ENCODE measurements at regions not wholly inside any gene's neighbourhood (a gene's known extent, or its start where the extent isn't known, plus 50 kb on each side); places are given as distances from the start of the nearest gene placed in this dataset.
"Not testable (repeated sequence)": the region's sequence is repeated elsewhere in the genome, so short reads cannot be mapped to it uniquely, and the experiment has no call there.

- ATAC-seq: peak; percentile 99
- Mint-ChIP-seq H3K36me3 (ENCODE audit: low read depth) (peaks cover 25% of the 10 kb centered on the region; the same call in 2 of the 3 replicates), H3K27ac (peak overlapping the region; percentile 90), H3K27me3 (ENCODE audit: insufficient read depth, low read depth, poor library complexity) (peaks cover 2% of the 10 kb centered on the region), H3K4me3 (no peak overlapping the region), H3K9me3 (peaks cover 2% of the 10 kb centered on the region; the same call in 2 of the 3 replicates), H3K4me1 (peaks cover 15% of the 10 kb centered on the region)
- peak overlapping the region; percentile 20 for H3K27ac ChIP-seq (ENCODE audit: low read depth)
- H3K27me3 ChIP-seq (ENCODE audit: insufficient read depth): no peaks in the 10 kb centered on the region
- H3K4me2 ChIP-seq: no peak overlapping the region
- no peaks in the 10 kb centered on the region for H3F3A ChIP-seq (replicated peaks; ENCODE audit: low read depth)
- no peak overlapping the region for H3K4me3 ChIP-seq
- no peak overlapping the region for H2AFZ ChIP-seq
- H3K79me2 ChIP-seq (replicated peaks; ENCODE audit: insufficient read depth): no peaks in the 10 kb centered on the region
- no peaks in the 10 kb centered on the region for H4K20me1 ChIP-seq (replicated peaks; ENCODE audit: insufficient read depth)
- no peak for TF ChIP-seq ZNF331 (CRISPR knock-in tag; IDR thresholded peaks at IDR 0.05; ENCODE audit: low read depth)
- no peak for TF ChIP-seq CTCF (conservative IDR thresholded peaks at IDR 0.05; ENCODE audit: low read depth in 2 of 2)
- peak; percentile 54; the same call in 1 of the 2 replicates for TF ChIP-seq NANOG (IDR thresholded peaks at IDR 0.05; ENCODE audit: borderline replicate concordance)
- peak; percentile 97 for TF ChIP-seq ZNF462 (CRISPR knock-in tag; IDR thresholded peaks at IDR 0.05)
- no peaks in the 10 kb centered on the region for H3K36me3 ChIP-seq (ENCODE audit: insufficient read depth)
- no peaks in the 10 kb centered on the region for H3K9me2 ChIP-seq (ENCODE audit: insufficient read depth)
- peak; percentile 58 for DNase-seq (ENCODE audit: low spot score)
- peaks cover 4% of the 10 kb centered on the region for H3K4me1 ChIP-seq (ENCODE audit: insufficient read depth)
Observed at GRCh38 chr3:106309274-106309673, 440.5 kb upstream of the CBLB start.

- H3K27ac ChIP-seq (ENCODE audit: low read depth): peak overlapping the region; percentile 3
- H4K20me1 ChIP-seq (replicated peaks; ENCODE audit: insufficient read depth); H3K79me2 ChIP-seq (replicated peaks; ENCODE audit: insufficient read depth); H3K4me3 Mint-ChIP-seq; H3K27me3 Mint-ChIP-seq (ENCODE audit: insufficient read depth, low read depth, poor library complexity); H3K9me3 Mint-ChIP-seq; H3K4me3 ChIP-seq; H3K27me3 ChIP-seq (ENCODE audit: insufficient read depth); DNase-seq (ENCODE audit: low spot score); H3K36me3 ChIP-seq (ENCODE audit: insufficient read depth); H3K4me1 ChIP-seq (ENCODE audit: insufficient read depth); H3K9me2 ChIP-seq (ENCODE audit: insufficient read depth); H2AFZ ChIP-seq; H3F3A ChIP-seq (replicated peaks; ENCODE audit: low read depth); H3K4me2 ChIP-seq: not testable (repeated sequence)
- 0 out of 2 replicates have a peak, but pooled peaks have one; percentile 54 for TF ChIP-seq ZNF462 (CRISPR knock-in tag; IDR thresholded peaks at IDR 0.05)
- ATAC-seq: peak; percentile 45
- peaks cover 25% of the 10 kb centered on the region; the same call in 2 of the 3 replicates for H3K36me3 Mint-ChIP-seq (ENCODE audit: low read depth)
- H3K4me1 Mint-ChIP-seq: peaks cover 15% of the 10 kb centered on the region
- peak overlapping the region; percentile 88 for H3K27ac Mint-ChIP-seq
Observed at GRCh38 chr3:106309798-106310197, 441.0 kb upstream of the CBLB start.

Measured in GM23338 (cell line).